Myocyte (in vitro differentiated cells): ENCODE measurements at regions not wholly inside any gene's neighbourhood (a gene's known extent, or its start where the extent isn't known, plus 50 kb on each side); places are given as distances from the start of the nearest gene placed in this dataset.
"Not testable (repeated sequence)": the region's sequence is repeated elsewhere in the genome, so short reads cannot be mapped to it uniquely, and the experiment has no call there.

ENCODE experiments used
- DNase-seq: peaks from one replicate; pipeline ENCODE4 v3.0.0-alpha.2; 2012; ENCODE audit warnings: low read depth

GRCh38 chr4:54574500-54574899, 83.3 kb upstream of the KIT start:
- DNase-seq: no peak

GRCh38 chr4:54575919-54576318, 81.8 kb upstream of the KIT start:
- no peak for DNase-seq

- DNase-seq: no peak
Observed at GRCh38 chr4:54581807-54582206, 76.0 kb upstream of the KIT start.

- DNase-seq: no peak
Observed at GRCh38 chr4:54585321-54586000, 72.3 kb upstream of the KIT start.

GRCh38 chr4:54586320-54586955, 71.3 kb upstream of the KIT start:
- DNase-seq: no peak

GRCh38 chr4:54587107-54587891, 70.5 kb upstream of the KIT start:
- no peak for DNase-seq

- DNase-seq: no peak
Observed at GRCh38 chr4:54588404-54588803, 69.4 kb upstream of the KIT start.

- DNase-seq: no peak
Observed at GRCh38 chr4:54589586-54589985, 68.2 kb upstream of the KIT start.

- DNase-seq: no peak
Observed at GRCh38 chr4:54593795-54594322, 63.9 kb upstream of the KIT start.

GRCh38 chr4:54596201-54596600, 61.6 kb upstream of the KIT start:
- DNase-seq: no peak

GRCh38 chr4:54597678-54598077, 60.1 kb upstream of the KIT start:
- DNase-seq: not testable (repeated sequence)

- DNase-seq: not testable (repeated sequence)
Observed at GRCh38 chr4:54602175-54602574, 55.6 kb upstream of the KIT start.

- DNase-seq: no peak
Observed at GRCh38 chr4:54607067-54607466, 50.7 kb upstream of the KIT start.

- DNase-seq: no peak
Observed at GRCh38 chr4:54607521-54607920, 50.2 kb upstream of the KIT start.
